DMS153 treated with DMSO at 0.1 percent for 48 hours (cell line): ENCODE measurements at regions not wholly inside any gene's neighbourhood (a gene's known extent, or its start where the extent isn't known, plus 50 kb on each side); places are given as distances from the start of the nearest gene placed in this dataset.

Experiments used
- DNase-seq: peaks from one replicate; lab custom pipeline; 2025; ENCODE audit not compliant: unreplicated experiment; lab: John Stamatoyannopoulos, UW

DNA sequence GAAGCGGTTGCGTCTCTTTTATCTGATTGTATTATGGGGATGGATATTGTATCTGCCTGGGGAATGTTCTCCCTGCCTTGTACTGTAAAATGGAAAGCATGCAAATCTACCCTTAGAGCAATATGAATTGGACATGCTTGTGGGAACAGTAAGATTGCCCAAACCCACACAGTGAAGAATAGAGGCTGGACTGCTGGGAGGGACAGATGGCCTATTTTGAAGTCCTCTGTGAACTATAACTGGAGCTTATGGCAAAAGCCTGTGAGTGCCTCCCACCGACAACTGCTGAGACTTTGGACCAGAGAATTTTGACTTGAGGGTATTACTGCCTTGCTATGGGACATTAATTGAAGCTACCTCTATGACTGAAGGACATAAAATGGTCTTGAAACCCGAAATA is 168.9 kb downstream of the ERCC6L2 start:
- DNase-seq = no peak

DNA sequence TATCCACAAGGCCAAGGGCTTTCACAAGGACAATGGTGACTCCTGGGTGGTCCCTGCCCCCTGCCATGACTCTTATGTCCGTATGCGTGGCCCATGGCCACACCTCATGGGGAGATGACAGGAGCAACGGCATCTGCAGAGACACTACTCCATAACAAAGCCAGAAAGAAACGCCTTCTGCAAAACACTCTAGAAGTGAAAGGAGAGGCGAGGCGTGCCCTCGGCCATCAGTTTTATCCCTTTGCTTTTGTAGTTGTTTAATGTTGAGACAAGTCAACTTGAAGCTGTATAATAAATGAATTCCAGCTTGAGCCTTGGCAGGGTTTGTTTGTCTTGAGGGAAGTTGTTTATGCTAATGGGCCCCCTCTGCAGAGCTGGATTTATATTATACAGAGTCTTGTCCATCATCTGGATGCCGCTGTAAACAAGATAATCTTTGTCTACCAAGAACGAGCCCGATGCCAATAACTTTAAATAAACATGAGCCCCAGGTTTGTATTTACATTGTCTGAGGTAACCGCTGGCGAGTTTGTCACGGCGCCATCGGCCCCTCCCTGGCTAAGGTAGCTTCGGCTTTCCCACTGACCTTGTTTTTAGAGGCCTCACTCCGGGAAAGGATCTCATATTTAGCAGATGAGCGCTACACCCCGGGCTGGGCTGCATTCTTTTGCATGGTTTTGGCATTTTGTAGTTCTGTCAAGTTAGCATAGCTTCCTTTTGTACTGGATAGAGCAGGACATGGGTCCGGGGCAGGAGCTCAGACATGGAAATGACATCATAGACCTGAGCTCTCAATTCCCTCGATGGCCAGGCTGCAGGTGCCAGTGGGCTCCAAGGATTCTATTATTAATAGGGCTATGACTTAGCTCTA is 165.3 kb downstream of the ERCC6L2 start:
- DNase-seq = no peak

DNA sequence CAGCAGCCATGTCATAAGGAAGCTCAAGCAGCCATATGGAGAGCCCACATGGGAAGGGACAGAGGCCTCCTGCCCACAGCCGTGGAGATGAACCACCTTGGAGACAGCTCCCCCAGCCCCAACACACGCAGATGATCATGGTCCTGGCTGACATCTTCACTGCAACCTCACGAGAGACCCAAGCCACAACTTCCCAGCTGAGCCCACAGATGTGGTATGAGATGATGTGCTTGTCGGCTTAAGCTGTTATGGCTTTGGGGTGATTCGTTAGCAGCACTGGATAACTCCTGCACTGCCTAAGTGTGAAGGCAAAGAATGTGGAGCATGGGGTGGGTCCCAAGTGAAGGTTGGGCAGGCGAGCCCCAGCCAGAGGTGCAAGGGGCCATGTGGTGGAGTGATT is 163.4 kb downstream of the ERCC6L2 start:
- DNase-seq = no peak

DNA sequence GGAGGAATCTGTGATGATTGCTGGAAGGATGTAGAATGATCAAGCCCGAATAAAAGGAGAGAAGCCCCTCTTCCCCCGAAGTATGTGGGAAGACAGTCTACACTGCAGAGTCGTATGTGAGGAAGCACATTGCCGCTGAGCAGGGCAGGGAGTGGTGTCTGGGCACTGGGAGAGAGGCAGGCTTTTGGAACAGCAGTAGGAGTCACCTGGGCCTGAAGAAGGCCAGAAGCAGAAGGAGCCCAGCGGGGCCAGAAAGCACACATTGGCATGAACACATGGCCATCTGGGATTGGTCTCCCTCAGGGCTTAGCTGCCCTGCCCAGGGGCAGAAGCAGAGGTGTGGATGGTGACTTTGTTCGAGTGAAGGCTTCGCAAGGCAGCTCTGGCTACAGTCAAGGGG is 162.8 kb downstream of the ERCC6L2 start:
- DNase-seq = no peak

DNA sequence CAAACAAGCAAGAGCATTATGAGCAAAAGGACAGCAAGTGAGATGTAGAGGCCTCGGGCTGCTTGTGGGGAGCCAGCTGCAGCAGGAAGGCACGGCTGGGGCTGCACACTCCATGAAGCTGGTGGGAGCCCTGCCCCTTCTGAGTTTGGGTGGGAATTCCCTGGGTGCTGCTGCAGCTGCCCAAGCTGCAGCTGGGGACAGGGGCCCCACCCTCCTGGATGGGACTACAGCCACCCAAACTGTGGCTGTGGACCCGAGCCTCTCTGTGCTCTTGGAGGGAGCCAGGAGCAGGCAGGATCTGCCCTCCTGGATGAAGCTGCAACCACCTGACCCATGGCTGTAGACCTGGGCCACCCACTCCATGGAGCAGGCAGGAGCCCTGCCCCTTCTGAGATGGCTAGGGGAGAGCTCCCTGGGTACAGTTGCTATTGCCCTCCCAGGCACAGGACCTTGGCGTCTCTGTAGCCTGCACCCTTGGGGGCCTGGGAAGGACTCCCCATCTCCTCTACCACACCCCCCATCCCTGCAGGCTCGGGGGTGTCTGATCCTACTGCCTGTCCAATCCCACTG is 159.1 kb downstream of the ERCC6L2 start:
- no peak for DNase-seq

DNA sequence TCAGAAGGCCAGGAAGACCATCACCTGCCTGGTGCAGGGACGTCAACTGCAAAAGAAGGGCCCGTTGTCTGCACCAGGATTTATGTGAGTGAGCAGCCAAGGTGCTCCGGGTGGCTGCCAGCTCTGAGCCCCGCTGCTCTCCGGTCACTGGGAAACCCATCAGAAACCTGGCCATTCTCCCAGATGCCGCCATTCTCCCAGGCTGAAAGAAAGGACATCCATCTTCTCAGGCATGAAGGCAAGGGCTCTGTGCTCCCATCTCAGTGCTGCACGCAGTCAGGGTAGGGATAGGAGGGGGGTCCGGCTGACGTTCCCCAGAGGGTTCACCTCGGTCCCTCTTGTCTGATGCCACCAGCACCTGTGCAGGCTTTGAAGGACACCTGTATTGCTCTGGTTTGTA is 158.4 kb downstream of the ERCC6L2 start:
- DNase-seq = no peak

DNA sequence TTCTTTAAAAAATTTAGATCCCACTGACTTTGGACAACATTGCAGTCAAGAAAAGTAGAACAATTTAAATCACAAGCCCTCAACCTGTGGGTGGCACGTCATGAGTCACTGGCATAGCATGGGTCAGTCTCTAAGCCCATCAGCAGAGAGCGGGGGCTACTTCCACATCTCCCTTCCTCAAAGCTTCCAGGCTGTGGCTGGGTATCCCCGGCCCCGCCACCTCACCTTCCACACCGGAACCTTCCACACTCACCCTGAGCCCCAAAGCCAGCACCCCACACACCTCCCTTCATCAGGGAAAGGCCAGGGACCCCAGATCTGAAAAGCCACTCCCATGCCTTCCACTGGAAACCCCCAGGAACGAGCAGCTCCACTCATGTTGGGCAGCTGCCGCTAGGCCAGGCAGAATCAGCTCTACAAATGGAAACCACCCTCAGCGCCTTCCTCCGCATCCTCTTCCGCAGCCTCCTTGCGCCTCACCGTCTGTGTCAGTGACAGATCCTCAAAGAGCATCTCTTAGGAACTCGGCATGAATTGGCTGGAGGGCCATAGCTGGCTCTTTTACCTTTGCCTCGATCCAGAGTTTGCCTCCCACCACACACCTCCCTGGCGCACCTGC is 156.5 kb downstream of the ERCC6L2 start:
- no peak for DNase-seq

DNA sequence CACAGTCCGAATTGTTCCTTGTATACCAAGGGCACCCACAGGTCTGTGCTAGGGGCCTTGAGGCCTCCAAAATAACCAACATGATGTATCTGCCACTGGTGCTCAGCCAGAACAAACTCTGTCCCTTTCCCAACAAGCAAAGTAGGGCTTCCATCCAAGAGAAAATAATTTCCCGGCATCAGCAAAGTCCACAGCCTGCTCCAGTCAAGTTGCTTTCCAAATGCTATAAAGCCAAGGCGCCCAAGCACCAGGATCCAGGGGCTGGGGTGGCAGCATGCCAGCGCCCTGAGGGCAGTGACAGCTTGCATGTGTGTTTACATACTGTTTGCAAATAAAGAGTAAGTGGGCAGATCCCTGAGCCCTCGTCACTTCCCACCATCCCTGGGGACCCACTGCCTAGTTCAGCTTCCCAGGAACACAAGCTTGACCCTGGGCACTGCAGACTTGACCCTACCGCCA is 155.9 kb downstream of the ERCC6L2 start:
- DNase-seq = peak; percentile 92

DNA sequence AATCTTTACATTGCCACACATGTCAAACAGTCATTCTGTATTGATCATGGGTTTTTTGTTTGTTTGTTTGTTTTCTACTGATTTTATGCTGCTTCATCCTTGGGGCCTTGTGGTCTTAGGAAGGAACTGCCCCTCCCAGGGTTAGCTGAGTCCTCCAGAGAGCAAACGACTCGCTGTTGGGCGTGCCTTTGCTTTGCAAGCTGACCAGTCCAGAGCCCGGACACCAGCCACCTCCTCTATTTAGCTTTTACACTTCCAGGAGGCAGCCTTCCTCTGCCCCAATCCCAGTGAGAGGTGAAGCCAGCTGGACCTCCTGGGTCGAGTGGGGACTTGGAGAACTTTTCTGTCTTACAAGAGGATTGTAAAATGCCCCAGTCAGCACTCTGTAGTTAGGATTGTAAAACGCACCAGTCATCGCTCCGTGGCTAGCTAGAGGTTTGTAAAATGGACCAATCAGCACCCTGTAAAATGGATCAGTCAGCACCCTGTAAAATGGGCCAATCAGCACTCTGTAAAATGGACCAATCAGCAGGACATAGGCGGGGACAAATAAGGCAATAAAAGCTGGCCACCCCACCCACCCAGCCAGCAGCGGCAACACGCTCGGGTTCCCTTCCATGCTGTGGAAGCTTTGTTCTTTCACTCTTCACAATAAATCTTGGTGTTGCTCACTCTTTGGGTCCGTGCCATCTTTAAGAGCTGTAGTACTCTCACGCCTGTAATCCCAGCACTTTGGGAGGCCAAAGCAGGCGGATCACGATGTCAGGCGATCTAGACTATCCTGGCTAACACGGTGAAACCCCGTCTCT is 154.4 kb downstream of the ERCC6L2 start:
- DNase-seq = no peak

DNA sequence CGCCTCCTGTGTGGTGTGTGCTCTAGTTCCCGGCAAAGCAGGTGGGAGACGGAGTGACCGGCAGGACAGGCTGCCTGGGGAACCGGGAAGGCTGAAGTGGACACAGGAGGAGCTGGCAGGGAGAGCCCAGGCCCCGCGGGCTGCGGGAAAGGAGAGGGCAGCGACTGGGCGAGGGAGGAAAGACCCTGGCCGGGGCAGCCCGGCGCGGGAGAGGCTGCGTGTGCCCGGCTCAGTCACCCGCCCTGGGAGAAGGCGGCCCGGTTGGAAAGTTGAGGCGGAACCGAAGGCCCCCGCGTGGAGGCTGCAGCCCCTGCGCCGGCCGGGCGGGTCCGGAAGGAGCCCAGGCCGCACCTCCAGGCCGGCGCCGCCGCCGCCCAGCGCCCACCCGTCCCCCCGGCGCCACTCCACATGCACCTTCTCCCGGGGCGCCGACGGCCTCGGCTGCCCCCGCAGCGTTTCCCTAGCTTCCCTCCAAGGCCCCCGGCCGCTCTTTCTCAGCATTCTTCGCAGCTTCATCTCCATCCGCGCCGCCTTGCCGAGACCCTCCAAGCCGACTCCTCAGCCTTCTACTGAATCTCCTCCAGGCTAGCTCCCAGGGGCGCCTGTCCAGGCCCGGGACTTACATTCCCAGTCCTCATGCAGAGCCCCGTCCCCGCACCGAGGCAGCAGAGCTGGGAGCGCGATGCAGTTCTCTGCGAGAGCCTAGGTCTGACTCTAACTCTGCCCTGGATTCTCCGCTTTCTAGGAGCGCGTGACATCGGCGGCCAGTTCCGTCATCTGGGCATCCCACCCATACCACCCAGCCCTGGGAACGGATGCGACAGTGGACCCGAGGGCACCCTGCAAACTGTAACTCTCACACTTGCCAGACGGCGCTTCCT is 152.0 kb downstream of the ERCC6L2 start:
- no peak for DNase-seq

DNA sequence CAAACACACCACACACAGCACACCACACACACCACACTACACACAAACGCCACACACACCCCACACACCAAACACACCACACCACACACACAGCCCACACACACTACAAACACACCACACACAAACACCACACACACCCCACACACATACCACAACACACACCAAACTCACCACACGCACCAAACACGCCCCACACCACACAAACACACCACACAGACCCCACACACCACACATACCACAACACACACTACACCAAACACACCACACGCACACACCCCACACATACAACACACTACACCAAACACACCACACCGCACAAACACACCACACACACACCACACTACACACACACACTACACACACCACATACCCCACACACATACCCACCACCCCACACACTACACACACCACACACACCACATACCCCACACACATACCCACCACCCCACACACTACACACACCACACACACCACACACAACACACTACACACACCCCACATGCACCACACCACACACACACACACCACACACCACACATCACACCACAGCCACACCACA is 151.2 kb downstream of the ERCC6L2 start:
- DNase-seq = no peak

DNA sequence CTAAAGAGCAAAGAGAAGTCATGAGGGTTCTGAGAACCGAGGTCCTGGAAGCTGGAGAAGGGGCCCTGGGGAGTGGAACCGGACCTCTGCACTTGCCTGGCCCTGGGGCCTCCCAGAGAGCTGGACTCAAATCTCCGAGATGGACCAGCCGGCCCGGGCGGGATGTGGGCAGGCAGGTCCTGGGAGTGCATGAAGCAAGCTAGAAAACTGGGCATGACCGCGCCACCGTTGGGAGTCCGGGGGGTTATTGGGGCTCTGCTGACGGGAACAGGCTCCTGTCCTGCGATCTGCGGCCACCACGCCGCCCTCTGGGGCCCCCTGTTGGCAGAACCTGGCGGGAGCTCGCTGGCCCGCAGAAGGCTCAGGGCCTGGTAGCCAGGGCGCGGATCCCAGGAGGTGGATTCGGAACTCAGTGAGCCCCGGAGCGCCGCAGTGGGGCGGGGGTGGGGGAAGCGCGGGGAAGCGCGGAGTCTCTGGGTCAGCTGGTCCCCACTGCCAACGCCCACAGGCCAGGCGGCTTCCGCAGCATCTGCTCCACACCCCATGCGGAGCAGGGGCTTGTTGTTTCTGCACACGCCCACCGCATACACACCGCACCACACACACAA is 150.6 kb downstream of the ERCC6L2 start:
- no peak for DNase-seq

DNA sequence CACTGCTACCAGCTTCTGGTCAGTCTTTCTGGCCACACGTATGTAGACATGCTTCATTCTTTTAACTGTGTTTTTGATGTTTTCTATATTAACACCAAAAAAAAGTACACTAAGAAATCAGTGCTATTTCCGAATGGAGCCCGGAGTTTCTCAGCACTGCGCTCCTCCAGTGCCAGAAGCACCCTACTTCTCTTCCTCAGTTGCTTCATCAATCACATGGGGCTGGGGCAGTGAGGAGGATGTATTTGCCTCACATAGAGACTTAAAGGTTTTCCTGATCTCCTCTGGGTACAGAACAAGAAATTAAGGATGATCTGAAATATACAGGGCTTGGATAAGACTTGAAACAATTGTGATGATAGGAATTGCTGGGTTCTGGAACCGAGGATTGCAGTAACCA is 148.0 kb downstream of the ERCC6L2 start:
- no peak for DNase-seq

DNA sequence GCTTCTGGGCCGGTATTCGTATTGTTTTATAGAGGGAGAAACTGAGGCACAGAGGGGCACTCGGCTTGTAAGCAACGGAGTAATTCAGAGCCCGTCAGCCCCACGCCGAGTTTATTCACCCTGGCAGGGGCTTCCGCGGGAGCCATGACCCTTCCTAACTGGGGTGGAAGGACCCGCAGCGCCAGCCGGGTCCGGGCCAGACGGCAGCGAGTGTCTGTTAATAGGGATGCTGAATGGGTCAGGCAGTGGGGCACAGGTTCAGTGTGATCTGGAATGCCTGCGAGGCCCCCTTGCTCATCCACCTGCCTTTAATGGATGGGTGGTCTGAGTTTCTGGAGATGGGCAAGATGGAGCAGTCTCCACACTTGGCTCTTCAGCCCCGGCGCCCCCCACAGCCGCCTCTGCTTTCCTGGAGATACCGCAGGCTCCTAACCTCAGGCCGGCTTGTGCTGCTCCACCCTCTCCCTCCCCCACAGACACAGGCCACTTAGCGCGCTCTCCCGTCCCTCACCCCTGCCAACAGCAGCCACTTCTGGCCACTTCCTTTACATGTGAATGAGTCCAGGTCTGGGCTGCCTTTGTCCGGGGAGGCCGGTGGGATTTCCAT is 147.1 kb downstream of the ERCC6L2 start:
- DNase-seq = peak; percentile 47

DNA sequence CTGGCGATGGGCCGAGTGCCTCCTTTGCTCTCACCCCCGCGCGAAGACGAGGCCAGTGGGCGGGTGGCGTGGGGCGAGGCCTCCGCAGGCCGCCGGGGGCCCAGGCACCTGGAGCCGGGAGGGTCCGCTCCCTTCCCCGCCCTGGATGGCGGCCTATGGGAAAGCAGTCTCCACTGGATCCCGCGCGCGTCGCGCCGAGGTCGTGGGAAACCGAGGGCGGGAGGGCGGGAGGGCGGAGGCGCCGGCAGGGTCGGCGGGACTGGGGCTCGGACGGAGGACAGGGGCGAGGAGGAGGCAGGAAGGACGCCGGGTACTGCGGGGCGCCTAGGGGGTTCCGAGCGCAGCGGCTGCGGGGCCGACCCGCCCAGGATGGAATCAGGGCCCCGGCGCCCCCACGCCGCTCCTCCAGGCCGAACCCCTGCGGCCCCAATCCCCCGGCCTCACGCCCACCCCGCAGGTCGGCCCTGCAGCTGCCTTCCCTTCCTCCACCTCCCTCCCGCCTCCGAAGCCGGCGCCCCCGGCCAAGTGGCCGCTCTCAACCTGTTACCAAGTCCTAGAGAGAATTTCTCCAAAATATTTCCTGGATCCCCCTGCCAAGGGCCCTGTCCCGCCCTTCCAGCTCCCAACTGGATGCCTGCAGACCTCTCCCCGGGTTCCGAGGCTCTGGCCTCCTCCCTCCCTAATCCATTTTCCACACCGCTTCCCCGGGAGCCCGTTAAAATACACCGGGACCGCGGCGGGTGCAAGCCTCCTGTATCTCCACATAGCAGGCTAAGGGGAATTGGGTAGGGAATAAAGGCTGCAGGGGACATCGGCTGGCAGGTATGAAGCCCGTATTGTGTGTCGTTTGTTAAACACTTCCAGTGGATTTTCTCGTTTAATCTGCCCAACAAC is 146.3 kb downstream of the ERCC6L2 start:
- no peak for DNase-seq

DNA sequence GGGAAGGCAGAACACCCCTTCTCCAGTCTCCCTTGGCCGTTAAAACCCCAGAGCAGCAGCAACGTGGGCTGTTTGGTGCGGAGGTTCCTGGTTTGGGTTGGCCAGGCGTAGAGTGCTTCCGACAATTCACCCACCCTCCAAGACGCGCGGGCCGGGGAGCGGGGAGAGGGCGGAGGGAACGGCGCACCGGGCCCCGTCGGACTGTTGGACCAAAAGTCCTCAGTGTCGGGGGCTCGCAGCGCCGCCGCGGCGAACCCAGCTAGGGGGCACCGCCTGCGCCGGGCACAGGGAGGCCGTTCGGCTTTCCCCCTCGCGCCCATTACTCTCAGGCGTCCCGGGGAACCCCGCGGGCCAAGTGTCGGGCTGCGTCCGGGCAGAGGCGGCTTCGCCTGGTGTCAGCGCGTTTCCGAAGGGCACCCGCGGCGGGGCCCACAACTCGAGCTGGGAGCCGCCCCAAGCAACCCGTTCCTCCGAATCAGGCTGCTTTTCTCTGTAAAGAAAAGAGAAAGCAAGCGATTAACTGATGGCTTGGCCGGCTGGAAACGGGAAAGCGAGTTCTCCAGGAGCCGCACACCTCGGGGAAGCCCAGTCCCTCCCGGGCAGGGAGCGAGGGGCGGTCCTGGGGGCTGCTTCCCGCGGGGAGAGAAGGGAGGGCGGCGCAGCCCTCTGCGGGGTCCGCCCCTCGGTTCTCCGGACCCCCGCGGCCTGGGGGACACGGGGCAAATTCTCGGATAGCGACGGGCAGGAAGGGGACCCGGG is 145.5 kb downstream of the ERCC6L2 start:
- no peak for DNase-seq

DNA sequence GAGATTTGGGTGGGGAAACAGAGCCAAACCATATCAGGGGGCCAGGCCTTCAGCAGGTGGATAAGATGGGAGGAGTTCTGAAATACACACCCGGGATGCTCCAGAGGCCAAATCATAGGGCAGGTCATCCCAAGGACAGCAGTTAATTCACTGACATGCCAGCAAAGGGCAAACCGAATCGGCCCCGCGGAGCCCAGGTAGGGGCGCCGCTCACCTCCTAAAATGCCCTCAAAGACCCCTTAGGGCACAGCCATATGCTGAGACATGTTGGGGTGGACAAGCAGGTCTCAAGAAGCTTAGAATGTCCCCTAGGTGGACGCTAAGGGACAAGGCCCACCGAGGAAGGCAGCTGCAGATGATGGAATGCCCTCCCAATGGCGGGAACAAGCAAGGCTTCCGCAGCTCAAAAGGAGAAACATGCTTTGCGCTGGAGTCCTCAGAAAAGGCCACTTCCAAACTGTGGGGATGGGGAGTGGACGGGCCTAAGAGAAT is 144.9 kb downstream of the ERCC6L2 start:
- no peak for DNase-seq
